HUES6 (cell line): ENCODE measurements at regions not wholly inside any gene's neighbourhood (a gene's known extent, or its start where the extent isn't known, plus 50 kb on each side); places are given as distances from the start of the nearest gene placed in this dataset.

Source experiments
- H3K27ac ChIP-seq: 2 replicates; pipeline ENCODE4 v1.7.0; 2013; ENCODE audit warnings: low read depth, mild to moderate bottlenecking, low read length, inconsistent platforms
- H3K27me3 ChIP-seq: 2 replicates; pipeline ENCODE4 v1.6.1; 2013; ENCODE audit warnings: low read length; ENCODE audit not compliant: control insufficient read depth, insufficient read depth
- H3K36me3 ChIP-seq: 2 replicates; pipeline ENCODE4 v1.6.1; 2013; ENCODE audit warnings: low read length; ENCODE audit not compliant: control insufficient read depth, insufficient read depth
- H3K4me1 ChIP-seq: 2 replicates; pipeline ENCODE4 v1.6.1; 2013; ENCODE audit warnings: low read length; ENCODE audit not compliant: control insufficient read depth, insufficient read depth
- H3K4me3 ChIP-seq: 2 replicates; pipeline ENCODE4 v1.5.1; 2013; ENCODE audit warnings: low read depth, low read length
- H3K9ac ChIP-seq: one replicate; pipeline ENCODE4 v1.6.1; 2013; ENCODE audit warnings: mild to moderate bottlenecking, low read length
- H3K9me3 ChIP-seq: 2 replicates; pipeline ENCODE4 v1.6.1; 2013; ENCODE audit warnings: low read depth, low read length; ENCODE audit not compliant: control insufficient read depth, insufficient read depth

DNA sequence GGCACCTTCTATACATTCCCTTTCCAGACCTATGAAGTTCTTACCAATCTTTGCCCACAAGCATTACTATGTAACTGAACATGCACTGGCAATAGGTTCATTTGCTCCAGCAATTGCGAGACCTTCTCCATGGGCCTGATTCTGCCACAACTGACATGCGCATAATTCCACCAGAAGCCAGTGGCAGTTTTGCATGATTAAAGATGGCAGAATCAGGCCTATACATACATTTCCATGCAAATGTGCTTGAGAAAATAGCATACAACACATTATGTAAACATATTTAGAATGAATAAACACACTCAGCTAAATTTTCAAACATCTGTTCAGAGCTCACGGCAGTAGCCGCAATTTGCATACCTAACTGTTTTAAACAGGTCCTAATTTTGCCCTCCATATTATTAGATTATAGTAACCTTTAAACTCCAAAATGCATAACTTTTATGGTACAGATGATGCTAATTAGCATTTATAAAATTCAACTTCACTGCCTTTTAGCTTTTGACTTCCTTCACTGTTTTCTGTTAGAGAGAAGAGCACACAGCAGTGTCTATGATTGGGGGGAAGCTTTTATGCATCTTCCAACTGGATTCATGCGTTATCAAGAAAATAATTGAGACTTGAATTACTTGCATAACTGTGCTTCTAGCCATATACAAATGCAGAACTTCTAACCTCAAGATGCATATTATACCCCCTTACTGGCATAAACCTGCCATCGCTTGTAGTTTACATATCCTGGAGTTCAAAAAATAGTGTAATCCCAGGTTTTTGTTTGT is 155.3 kb upstream of the CDH19 start:
- no peak overlapping the region for H3K27ac ChIP-seq
- H3K36me3 ChIP-seq: no peaks in the 10 kb centered on the region
- H3K9ac ChIP-seq: no peak overlapping the region
- H3K9me3 ChIP-seq: no peaks in the 10 kb centered on the region
- peaks cover 13% of the 10 kb centered on the region; the same call in 1 of the 2 replicates for H3K4me1 ChIP-seq
- H3K4me3 ChIP-seq: no peak overlapping the region
- H3K27me3 ChIP-seq: no peaks in the 10 kb centered on the region

DNA sequence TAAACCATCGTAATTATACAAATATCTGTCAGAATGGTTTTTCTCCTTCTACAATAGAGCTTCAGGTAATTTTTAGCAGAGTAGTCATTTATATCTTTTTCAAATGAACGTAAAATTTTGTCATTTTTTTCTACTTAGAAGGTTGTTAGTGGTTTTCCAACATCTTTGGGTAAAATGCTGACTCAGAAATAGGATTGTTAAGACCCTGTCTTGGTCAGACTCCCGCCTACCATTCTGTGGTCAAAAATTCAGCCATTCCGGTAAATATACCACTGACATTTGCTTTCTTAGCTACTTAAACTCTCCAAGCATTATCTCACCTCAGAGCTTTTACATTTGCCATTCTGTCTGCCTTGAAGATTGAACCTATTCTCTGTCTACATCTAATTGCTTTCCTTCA is 154.1 kb upstream of the CDH19 start:
- no peaks in the 10 kb centered on the region for H3K9me3 ChIP-seq
- no peak overlapping the region for H3K9ac ChIP-seq
- H3K27me3 ChIP-seq: no peaks in the 10 kb centered on the region
- H3K27ac ChIP-seq: no peak overlapping the region
- H3K4me1 ChIP-seq: peaks cover 13% of the 10 kb centered on the region; the same call in 1 of the 2 replicates
- no peak overlapping the region for H3K4me3 ChIP-seq
- no peaks in the 10 kb centered on the region for H3K36me3 ChIP-seq

GRCh38 chr18:66754335-66754734 is 150.4 kb upstream of the CDH19 start:
- Histone ChIP-seq H3K27ac (no peak overlapping the region), H3K27me3 (no peaks in the 10 kb centered on the region), H3K9me3 (no peaks in the 10 kb centered on the region), H3K4me1 (peaks cover 8% of the 10 kb centered on the region; the same call in 1 of the 2 replicates), H3K9ac (no peak overlapping the region), H3K4me3 (no peak overlapping the region), H3K36me3 (no peaks in the 10 kb centered on the region)

DNA sequence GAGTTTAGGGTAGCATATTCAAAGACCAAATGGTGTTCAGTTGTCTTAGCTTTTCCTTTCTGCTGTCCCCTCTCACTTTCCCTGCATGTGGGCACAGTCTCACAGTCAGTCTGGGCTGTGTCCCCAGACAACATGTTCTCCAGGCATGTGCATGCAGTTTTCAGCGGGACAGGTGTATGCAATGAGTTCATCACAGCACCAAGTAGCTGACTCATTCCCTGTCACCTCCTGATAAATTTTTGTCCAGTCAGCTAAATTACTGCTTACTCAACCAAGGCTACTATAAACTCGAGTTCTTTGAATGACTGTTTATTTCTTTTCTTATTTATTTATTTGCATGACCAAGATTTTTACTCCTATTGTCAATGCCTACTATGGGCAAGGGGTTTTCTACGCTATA is 148.8 kb upstream of the CDH19 start:
- no peak overlapping the region for H3K9ac ChIP-seq
- no peaks in the 10 kb centered on the region for H3K9me3 ChIP-seq
- H3K4me3 ChIP-seq: no peak overlapping the region
- H3K27ac ChIP-seq: no peak overlapping the region
- no peaks in the 10 kb centered on the region for H3K4me1 ChIP-seq
- no peaks in the 10 kb centered on the region for H3K27me3 ChIP-seq
- H3K36me3 ChIP-seq: no peaks in the 10 kb centered on the region

DNA sequence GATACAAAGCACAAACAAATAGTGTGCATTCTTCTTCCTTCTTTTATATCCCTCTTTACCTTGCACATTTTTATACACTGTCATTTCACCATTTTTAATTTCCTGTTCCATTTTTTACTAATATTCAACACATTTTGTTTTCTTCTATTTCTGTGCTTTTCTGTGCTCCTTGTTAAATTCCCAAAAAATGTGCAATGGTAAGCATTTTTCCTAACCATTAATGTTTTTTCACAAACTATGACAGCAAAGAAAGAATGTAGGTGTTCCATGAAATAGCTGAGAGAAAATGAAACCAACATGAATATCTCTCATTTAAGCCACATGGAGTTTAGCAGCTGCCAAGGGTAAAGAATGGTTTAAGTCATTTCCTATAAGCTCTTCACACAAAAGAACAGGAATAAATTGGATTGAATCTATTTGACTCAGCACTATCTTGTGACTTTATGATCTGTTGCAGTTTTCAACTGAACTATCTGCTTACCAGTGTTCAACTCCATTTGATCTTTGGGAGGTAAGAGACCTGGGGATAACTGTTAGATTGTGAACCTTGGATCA is 145.7 kb upstream of the CDH19 start:
- no peak overlapping the region for H3K9ac ChIP-seq
- H3K36me3 ChIP-seq: no peaks in the 10 kb centered on the region
- H3K4me1 ChIP-seq: no peaks in the 10 kb centered on the region
- H3K9me3 ChIP-seq: no peaks in the 10 kb centered on the region
- no peak overlapping the region for H3K27ac ChIP-seq
- H3K27me3 ChIP-seq: no peaks in the 10 kb centered on the region
- no peak overlapping the region for H3K4me3 ChIP-seq

GRCh38 chr18:66749030-66749429 is 145.1 kb upstream of the CDH19 start:
- Histone ChIP-seq H3K9ac (no peak overlapping the region), H3K9me3 (no peaks in the 10 kb centered on the region), H3K36me3 (no peaks in the 10 kb centered on the region), H3K4me3 (no peak overlapping the region), H3K4me1 (no peaks in the 10 kb centered on the region), H3K27me3 (no peaks in the 10 kb centered on the region), H3K27ac (no peak overlapping the region)

DNA sequence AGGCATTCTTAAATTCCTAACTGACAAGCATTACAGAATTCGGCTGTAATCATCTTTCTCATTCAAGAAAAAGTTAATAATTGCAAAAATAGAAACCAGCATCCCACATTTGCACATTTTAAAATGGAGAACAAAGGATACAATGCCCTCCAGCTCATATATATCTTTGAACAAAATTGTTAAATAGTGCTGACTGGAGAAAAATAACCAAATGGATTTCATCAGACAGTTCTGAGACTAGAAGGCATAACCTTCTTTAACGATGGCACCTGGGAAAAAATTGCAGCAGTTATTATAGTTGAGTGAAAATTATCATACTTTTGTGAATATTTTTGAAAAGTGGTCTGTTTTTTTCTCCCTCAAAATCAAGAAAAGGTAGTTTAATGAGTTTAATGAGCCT is 138.9 kb upstream of the CDH19 start:
- Histone ChIP-seq H3K27me3 (no peaks in the 10 kb centered on the region), H3K4me1 (no peaks in the 10 kb centered on the region), H3K9ac (no peak overlapping the region), H3K27ac (no peak overlapping the region), H3K4me3 (no peak overlapping the region), H3K36me3 (no peaks in the 10 kb centered on the region), H3K9me3 (no peaks in the 10 kb centered on the region)

DNA sequence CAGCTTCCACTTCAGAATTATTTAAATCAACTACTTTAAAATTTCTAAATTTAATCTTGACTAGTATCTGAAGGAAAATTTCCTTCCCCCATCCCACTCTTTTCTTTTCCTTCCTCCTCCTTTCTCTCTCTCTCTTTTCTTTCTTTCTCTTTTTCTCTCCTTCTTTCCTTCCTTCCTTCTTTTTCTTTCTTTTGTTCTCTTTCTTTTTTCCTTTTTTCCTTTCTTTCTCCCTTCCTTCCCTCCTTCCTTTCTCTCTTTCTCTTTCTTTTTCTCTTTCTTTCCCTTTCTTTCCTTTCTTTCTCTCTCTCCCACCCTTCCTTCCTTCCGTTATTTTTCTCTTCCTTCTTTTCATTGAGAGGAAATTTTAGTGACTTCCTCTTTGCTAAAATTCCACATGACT is 132.0 kb upstream of the CDH19 start:
- Histone ChIP-seq H3K27ac (no peak overlapping the region), H3K4me1 (no peaks in the 10 kb centered on the region), H3K9me3 (no peaks in the 10 kb centered on the region), H3K4me3 (no peak overlapping the region), H3K27me3 (no peaks in the 10 kb centered on the region), H3K36me3 (no peaks in the 10 kb centered on the region), H3K9ac (no peak overlapping the region)

DNA sequence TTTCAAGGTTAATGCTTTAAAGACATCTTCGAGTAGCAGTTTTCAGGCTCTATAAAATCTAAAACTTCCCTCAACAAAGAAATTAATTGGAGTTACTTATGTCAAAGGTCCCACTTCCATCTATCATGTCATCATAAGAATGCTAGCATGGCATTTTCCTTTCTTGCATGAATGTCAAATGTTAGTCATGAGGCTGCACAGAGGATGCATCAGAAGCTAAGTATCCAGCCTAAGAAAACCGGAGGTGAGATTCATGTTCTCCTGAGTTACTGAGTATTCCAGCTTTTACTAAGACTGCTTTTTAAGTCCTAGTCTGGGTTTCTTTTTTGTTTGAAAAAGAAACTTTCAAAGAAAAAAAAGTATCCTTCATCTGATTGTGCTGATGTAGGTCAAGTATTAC is 130.6 kb upstream of the CDH19 start:
- Histone ChIP-seq H3K9ac (no peak overlapping the region), H3K9me3 (no peaks in the 10 kb centered on the region), H3K4me1 (no peaks in the 10 kb centered on the region), H3K36me3 (no peaks in the 10 kb centered on the region), H3K27ac (no peak overlapping the region), H3K27me3 (no peaks in the 10 kb centered on the region), H3K4me3 (no peak overlapping the region)

- H3K9me3 ChIP-seq: no peaks in the 10 kb centered on the region
Observed at GRCh38 chr18:66731890-66732289, 128.0 kb upstream of the CDH19 start.

DNA sequence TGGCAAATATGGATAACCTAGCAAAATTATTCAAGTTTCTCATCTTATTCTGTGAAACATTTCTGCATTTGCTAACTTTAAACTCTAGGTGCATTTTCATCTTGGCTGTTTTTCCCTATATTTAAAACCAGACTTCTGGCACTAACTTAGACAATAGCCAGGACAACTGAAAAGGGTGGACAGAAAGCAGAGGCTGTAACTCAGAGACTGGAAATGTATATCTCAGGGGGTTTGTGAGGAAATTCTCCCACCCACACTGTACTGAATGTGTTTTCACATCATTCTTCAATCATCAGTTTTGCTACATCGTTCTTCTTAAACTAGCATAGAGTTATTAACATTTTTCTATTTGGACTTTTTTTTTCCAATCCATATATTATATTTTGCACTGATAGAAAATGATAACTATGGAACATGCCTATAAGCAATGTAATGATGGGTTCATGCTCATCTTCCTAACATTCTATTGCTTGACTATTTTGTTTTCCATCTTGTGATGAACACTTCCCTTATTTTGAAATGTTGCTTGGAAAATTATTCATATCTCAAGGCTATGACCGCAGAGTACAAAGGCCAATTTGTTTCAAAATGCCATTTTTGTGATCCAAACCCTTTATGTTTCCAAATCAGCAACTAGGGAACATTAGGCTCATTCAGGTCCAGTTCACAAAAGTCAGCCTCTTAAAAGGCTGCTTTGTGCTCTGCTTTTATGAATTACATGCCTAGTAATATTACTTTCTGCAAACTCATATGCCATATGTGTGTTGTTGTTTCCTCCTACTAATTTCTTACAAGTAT is 125.8 kb upstream of the CDH19 start:
- Histone ChIP-seq H3K36me3 (no peaks in the 10 kb centered on the region), H3K9ac (no peak overlapping the region), H3K27ac (no peak overlapping the region), H3K9me3 (no peaks in the 10 kb centered on the region), H3K4me1 (no peaks in the 10 kb centered on the region), H3K27me3 (no peaks in the 10 kb centered on the region), H3K4me3 (no peak overlapping the region)

More at GRCh38 chr18:66731890-66732289, 128.0 kb upstream of the CDH19 start:
- Histone ChIP-seq H3K4me3 (no peak overlapping the region), H3K36me3 (no peaks in the 10 kb centered on the region), H3K4me1 (no peaks in the 10 kb centered on the region), H3K27ac (no peak overlapping the region), H3K27me3 (no peaks in the 10 kb centered on the region), H3K9ac (no peak overlapping the region)
